GM21576 (cell line): ENCODE measurements at regions not wholly inside any gene's neighbourhood (a gene's known extent, or its start where the extent isn't known, plus 50 kb on each side); places are given as distances from the start of the nearest gene placed in this dataset.
"Not testable (repeated sequence)": the region's sequence is repeated elsewhere in the genome, so short reads cannot be mapped to it uniquely, and the experiment has no call there.

ENCODE experiments used
- ATAC-seq: cut with Tn5 transposase; IDR thresholded peaks from one replicate; pipeline ENCODE4 v1.9.1; 2021; ENCODE audit warnings: mild to moderate bottlenecking, moderate library complexity; ENCODE audit not compliant: unreplicated experiment

DNA sequence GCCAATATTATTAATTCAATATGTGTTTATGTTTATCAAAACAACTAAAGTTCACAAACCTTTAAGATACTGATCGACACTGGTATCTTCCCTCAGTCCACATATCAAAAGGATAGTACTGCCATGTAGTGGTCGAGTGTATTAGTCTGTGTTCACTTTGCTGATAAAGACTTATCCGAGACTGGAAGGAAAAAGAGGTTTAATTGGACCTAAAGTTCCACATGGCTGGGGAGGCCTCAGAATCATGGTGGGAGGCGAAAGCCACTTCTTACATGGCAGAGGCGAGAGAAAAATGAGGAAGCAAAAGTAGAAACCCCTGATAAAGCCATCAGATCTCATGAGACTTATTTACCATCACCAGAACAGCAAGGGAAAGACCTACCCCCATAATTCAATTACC is 325.4 kb upstream of the PHF14 start:
- ATAC-seq = no peak

DNA sequence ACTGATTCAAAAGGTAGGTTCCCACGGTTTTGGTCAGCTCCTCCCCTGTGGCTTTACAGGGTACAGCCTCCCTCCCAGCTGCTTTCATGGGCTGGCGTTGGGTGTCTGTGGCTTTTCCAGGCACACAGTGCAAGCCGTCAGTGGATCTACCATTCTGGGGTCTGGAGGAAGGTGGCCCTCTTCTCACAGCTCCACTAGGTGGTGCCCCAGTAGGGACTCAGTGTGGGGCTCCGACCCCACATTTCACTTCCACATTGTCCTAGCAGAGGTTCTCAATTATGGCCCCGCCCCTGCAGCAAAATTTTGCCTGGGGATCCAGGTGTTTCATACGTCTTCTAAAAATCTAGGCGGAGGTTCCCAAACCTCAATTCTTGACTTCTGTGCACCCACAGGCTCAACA is 324.6 kb upstream of the PHF14 start:
- ATAC-seq = not testable (repeated sequence)

DNA sequence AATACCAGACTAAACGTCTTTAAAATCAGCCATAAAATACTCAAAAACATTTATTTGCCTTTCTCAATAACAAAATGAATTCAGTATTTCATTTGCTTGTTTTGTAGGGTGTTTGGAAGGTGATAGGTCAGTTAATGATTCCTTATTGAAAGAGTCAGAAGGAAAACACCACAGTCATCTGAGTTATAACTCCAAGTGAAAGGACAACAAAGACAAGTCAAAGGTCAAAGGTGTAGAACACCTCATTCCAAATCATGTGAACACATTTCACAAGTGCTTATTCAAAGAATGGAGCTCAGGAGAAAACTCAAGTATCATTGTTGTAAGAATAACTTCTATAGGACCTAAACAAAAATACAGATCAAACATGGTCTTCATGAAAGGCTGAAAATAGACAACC is 318.6 kb upstream of the PHF14 start:
- ATAC-seq = no peak

DNA sequence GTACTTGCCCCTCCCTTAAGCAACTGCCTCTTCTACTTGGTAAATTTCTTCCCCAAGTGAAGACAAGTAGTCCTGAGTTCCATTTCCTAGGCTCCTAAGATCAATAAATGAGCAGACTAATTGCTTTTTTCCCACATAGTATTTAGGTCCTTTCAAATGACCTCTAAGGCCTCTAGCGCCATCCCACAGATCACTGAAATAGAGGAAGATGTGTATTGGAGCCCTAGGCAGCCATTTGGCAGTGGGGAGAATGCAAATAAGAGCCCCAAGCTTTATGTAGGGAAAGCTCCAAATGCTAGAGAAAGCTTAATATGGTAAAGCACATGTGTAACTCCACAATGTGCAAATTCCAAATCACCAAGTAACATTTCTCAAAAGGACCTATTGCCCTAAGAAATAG is 316.5 kb upstream of the PHF14 start:
- no peak for ATAC-seq

DNA sequence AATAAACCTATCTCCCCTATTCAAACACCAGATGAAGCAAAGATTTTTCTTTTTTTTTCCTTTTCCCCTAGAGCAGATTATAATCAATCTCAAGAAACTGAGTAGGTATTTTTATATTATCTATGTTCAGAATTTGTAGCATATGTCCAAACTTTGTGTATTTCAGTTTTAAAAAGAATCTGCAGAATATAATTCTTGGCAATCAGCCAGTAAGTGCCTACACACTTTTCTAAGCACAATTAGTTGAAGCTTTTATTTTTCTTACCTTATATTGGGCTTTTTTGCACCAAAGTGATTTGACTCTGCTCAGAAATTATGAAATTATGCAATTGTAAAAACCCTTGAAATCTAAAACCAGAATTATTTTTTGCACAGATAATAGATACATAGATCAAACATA is 315.8 kb upstream of the PHF14 start:
- no peak for ATAC-seq

DNA sequence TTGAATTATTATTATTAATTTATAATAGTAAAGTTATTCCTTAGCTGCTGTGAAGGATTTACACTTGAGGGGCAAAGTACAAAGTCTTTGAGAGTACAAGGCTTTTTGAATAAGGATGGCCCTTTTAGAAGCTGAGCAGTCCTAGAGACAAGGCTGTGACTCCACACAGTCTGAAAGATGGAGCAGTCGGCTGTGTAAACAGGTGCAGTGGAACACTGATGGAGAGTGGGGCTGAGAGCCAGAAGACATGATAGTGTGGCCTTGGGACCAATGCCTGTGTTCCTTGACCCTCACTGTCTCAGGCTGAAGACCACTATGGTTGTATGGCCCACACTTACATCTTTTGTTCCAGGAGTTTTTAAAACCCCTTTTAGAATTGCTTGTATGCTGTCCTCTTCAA is 311.2 kb upstream of the PHF14 start:
- ATAC-seq = no peak

DNA sequence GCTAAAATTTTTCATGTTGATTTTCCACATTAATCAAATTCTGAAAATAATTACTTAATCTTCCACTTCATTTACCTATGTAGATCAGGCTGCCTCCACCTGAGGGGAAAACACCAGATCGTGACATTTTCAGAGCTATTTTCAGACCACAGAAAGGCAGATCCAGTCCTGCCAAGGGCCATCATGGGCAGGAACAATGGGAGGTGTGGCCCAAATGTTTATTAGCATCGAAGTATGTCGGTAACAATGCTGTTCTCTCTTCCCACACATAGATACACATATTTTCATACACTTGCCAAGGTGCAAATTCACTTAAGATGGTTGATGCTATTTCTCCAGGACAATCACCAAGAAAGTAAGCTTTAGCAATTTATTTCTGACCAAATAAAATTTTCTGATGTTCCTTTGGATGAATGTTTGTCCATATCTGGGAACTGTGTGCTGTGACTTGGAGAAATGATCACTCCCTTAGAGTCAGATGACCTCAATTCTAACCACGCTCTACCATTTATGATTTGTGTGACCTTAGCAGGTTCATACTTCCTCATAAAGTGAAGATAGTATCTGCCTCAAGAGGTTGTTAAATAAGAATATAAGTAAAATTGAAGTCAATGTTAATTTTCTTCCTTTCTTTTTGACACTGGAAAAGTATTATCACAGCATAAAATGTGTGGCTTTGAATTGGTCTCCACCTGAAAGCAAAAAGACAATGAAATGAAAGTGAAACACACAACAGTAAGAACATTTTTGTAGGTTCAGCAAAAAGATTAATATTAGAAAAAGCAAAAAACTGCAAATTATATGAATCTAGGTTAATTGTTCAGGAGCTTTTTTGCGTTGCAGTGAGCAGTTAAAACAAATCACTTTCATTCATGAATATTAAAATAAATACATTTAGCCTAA is 310.4 kb upstream of the PHF14 start:
- ATAC-seq = no peak

DNA sequence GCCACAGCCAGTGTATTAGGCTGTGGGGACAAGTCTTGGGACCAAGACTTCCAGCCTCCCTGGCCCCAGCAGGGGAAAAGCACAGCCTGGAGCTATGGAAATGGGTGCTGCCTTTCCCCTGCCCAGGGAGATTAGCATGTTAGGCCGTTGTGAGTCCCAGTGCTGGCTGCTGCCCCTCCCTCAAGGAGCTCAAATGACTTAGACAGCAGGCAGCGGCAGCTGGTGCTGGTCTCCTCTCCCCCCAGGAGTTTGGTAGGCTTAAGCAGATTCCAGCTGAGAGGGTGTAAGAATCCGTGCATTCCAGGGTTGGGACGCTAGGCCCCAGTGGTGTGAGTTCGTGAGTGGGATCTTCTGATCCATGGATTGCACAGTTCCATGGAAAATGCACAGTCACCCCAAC is 301.5 kb upstream of the PHF14 start:
- ATAC-seq = no peak

DNA sequence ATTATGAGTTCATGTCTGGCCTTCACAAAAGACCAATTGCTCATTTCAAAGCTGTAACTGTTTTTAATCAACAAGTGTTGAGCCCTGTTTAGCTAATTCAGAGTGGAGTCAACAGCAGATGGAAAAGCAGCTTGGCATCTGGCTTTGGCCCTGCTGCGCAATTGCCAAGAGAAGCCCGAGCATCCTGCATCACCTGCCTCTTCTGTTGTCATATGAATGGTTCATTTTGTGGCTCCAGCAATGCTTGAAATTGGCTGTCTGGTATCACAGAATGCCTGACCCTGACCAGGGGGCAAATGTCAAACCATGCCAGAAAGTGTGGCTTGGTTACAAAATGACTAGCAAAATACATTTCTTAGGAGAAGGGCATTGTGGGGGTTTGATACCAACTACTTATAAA is 296.5 kb upstream of the PHF14 start:
- no peak for ATAC-seq

DNA sequence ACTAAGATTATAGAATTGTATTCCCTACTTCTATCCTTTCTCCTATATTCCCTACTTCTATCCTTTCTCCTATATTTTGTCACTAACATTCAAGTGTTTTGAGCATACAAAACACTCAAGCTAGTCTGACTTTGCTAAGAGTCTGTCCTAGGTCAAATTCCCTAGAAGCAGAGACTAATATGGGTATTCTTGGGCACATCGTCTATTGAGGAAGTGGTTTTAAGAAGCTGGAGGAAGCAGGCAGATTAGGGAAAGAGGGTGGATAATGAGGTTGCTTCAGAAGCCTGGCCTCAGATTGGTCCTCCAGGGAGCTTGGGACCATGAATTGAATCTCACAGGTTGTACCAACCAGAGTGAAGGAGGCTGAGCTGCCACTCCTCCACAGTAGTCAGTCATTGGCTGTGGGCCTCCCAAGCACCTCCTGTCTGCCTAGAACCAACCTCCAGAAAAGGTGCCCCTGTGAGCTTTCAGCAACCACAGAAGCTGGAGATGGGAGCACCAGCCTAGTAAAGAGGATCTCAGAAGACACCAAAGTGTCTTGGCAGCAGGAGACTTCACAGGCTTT is 295.9 kb upstream of the PHF14 start:
- ATAC-seq = no peak

DNA sequence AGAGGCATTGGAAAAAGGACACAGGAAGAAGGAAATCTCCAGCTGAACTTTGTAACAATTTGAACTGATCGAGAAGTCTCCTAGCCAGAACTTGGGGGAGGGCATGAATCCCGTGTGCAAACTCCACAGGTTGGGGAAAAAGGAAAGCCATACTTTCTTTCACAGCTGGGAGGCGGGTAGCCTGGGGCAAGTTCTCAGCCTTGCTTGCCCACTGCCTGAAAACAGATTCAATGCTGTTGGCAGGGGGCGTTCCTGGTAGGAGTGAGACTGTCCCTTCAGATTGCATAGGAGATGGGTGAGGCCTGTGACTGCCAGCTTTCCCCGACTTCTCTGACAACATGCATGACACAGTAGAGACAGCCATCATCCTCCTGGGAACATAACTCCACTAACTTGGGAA is 289.1 kb upstream of the PHF14 start:
- ATAC-seq = no peak

DNA sequence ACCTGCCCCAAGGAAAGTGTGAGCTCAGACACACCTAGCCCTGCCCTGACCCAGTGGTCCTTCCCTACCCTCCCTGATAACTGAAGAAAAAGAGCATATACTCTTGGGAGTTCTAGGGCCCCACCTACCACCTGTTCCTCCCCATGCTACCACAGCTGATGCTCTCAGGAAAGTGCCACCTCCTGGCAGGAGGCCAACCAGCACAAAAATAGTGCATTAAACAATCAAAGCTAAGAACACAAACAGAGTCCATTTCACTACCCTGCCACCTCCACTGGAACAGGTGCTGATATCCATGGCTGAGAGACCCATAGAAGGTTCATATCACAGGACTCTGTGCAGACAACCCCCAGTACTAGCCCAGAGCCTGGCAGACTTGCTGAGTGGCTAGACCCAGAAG is 288.6 kb upstream of the PHF14 start:
- no peak for ATAC-seq

DNA sequence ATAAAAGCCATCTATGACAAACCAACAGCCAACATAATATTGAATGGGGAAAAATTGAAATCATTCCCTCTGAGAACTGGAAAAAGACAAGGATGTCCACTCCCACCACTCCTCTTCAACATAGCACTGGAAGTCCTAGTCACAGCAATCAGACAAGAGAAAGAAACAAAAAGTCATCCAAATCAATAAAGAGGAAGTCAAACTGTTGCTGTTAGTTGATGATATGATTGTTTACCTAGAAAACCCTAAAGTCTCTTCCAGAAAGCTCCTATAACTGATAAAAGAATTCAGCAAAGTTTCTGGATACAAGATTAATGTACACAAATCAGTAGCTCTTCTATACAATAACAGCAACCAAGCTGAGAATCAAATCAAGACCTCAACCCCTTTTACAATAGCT is 285.1 kb upstream of the PHF14 start:
- ATAC-seq = no peak

DNA sequence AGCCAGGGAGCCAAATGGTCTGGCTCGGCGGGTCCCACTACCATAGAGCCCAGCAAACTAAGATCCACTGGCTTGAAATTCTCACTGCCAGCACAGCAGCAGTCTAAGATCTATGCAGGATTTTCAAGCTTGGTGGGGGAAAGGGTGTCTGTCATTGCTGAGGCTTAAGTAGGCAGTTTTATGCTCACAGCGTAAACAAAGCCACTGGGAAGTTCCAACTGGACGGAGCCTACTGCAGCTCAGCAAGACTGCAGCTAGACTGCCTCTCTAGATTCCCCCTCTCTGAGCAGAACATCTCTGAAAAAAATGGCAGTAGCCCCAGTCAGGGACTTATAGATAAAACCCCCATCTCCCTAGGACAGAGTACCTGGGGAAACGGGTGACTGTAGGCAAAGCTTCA is 277.6 kb upstream of the PHF14 start:
- ATAC-seq = no peak

DNA sequence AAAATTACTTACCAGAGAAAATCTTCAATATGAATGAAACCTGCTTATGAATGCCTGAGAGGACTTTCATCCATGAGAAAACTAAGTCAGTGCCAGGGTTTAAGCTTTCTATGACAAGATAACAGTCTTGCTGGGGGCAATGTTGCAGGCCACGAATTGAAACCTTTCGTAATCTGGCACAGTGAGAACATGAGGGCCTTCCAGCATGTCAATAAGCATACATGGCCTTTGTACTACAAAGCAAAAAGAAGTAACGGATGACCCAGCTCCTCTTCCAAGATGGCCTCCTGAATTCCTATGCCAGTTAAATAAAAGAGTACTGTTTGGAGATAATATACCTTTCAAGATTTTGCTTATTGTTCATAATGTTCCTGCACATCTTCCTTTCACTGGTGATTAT is 270.6 kb upstream of the PHF14 start:
- no peak for ATAC-seq

DNA sequence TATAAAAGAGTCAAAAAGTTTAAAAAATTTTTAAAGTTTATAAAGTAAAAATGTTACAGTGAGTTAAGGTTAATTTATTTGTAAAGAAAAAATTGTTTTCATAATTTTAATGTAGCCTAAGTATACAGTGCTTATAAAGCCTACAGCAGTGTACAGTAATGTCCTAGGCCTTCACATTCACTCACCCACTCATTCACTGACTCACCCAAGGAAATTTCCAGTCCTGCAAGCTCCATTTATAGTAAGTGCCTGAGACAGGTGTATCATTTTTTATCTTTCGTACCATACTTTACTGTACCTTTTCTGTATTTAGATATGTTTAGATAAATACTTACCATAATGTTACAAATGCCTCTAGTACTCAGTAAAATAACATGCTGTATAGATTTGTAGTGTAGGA is 269.7 kb upstream of the PHF14 start:
- no peak for ATAC-seq

DNA sequence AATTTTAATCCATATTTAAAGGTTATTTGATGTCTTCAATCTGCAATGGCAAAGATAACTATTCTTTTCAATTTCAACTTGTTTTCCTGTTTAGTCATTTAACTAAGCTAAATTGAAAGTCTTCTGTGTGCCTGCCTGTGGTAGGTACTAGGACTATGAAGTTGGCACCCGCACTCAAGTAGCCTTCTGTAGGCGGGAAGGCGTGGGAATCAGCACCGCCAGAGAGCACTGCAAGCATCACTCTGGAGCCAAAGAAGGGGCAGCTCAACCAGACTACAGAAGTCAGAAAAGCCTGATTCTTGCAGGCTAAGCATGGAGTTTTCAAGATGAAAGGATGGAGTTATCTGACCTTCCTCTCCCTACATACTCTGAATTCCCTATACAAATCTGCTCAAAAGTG is 269.0 kb upstream of the PHF14 start:
- ATAC-seq = no peak

DNA sequence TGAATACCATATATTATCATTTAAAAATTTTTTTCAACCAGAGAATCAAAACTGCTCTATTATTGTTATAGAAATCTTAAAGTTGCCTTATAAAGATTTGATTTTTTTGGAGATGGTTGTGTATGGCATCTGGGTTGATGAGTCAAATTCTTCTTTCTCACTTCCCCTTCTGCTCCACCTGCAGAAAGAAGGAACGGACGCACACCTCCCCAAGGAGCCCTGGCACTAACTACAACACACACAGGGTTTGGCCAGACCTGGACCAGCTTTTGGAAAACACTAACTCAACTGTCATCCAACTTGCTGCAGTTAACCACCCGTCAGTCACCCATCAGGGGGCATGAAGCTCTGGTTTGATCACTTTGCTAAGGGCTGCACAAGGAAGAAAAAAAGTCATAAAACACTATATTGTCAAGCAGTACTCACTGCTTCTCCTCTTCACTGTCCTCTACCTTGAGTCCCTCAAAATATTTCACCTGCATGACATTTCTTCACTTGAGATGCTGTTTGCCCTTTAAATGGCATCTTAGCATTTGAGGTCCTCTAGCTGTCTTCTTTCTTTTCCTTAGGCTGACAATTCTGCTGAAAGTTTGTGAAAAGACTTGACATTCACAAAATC is 266.7 kb upstream of the PHF14 start:
- ATAC-seq = peak; percentile 100

DNA sequence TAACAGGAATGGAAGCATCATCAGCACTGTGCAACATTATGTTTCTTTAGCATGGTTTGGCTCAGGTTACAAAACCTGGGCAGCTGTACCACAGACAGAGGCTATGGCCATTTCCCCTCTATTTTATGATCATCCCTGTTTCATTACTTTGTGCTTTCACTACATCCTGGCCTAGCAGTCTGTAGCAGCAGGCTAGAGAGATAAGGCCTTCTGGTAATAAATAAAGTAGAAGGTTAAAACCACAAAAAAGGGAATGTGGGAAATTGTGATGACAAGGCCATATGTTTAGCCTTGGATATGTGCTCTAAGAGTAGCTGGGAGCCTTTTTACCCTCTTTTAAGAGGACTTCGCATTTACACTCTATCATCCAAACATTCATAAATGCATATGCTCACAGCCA is 266.2 kb upstream of the PHF14 start:
- peak; percentile 32 for ATAC-seq

DNA sequence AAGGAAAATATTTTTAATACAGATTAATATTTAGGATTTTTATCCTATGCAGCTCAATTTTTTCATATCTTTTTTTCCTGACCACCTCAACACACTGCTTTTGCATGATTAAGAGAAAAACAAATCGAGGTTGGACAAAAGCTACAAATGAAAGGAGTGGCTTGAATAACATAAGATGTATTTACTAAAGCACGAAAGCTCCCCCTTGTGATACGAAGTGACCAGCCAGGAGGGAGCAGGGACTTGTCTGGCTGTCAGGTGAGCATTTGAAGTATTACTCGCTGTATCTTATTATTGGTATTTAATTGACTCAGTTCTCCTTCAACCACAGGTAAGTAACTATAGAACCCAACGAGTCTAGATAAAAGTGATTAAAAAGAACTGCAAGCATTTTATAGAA is 265.2 kb upstream of the PHF14 start:
- no peak for ATAC-seq

DNA sequence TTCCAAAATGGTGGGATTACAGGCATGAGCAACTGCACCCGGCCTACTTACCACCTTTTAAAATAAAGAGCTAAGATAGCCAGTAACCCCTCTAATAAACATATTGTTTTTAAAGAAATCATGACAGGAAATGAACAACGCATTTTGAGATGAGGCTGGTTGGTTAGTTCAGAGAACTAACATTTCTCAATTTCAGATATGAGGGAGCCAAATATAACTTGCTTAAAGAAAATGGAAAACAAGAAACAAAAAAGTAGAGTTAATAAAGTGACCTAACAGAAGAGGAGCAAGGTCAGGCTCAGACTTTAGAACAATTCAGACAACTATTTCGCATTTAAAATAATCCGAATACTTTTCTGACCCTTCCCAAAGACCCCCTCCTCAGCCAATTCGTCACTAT is 254.9 kb upstream of the PHF14 start:
- ATAC-seq = peak; percentile 46

DNA sequence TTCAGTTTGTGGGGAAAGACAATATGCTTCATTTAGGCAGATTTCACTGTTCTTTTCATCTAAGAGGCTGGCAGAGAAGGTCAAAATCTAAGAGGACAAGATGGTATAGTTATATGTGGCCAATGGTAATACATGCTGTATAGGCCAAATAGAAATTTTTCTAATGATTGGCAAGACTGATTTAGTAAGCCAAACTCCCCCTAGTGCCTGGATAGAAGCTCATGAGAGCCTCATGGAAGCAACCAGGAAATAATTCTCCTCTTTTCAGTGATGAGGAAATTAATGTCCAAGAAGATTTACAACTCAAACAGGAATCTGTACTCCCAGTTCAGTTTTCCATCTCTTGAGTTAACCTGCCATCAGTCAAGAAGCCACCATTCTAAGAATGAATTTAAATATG is 253.6 kb upstream of the PHF14 start:
- no peak for ATAC-seq
